Immature natural killer cell (primary cell): ENCODE measurements at regions not wholly inside any gene's neighbourhood (a gene's known extent, or its start where the extent isn't known, plus 50 kb on each side); places are given as distances from the start of the nearest gene placed in this dataset.

Experiments used
- DNase-seq, 3 donors: peaks; one replicate each; pipeline ENCODE4 v3.0.0; 2022; ENCODE audit warnings: mixed read lengths in 1 of 3
- H3K27ac Mint-ChIP-seq, 6 donors: one replicate each; pipeline ENCODE4 v1.8.0; 2020; ENCODE audit warnings: mixed read lengths in 6 of 6, mild to moderate bottlenecking in 5 of 6, inconsistent platforms in 4 of 6, moderate library complexity in 3 of 6
- H3K27me3 Mint-ChIP-seq, 3 donors: one replicate each; pipeline ENCODE4 v1.8.0; 2020 to 2021; ENCODE audit warnings: low read depth in 3 of 3, mild to moderate bottlenecking in 3 of 3, mixed read lengths in 3 of 3, moderate library complexity in 3 of 3, inconsistent platforms in 1 of 3
- H3K36me3 Mint-ChIP-seq, 3 donors: one replicate each; pipeline ENCODE4 v1.8.0; 2020; ENCODE audit warnings: mixed read lengths in 3 of 3, inconsistent platforms in 2 of 3, mild to moderate bottlenecking in 2 of 3
- H3K4me1 Mint-ChIP-seq, 2 donors: one replicate each; pipeline ENCODE4 v1.8.0; 2020; ENCODE audit warnings: inconsistent platforms in 2 of 2, mild to moderate bottlenecking in 2 of 2, mixed read lengths in 2 of 2, moderate library complexity in 1 of 2
- H3K4me3 Mint-ChIP-seq, 5 donors: one replicate each; pipeline ENCODE4 v1.8.0; 2020; ENCODE audit warnings: mild to moderate bottlenecking in 5 of 5, mixed read lengths in 5 of 5, inconsistent platforms in 3 of 5, moderate library complexity in 3 of 5
- H3K9me3 Mint-ChIP-seq, 6 donors: one replicate each; pipeline ENCODE4 v1.8.0; 2020; ENCODE audit warnings: mild to moderate bottlenecking in 6 of 6, mixed read lengths in 6 of 6, inconsistent platforms in 4 of 6, moderate library complexity in 3 of 6

GRCh38 chr3:107428051-107428858 lies 51.0 kb downstream of the CCDC54 start:
- H3K4me1 Mint-ChIP-seq, result peaks cover 19 to 32% of the 10 kb centered on the region in 2 donors
- H3K4me3 Mint-ChIP-seq, result no peak overlapping the region
- no peaks in the 10 kb centered on the region for H3K9me3 Mint-ChIP-seq
- H3K36me3 Mint-ChIP-seq, result no peaks in the 10 kb centered on the region
- no peak overlapping the region for H3K27ac Mint-ChIP-seq
- no peak for DNase-seq
- peaks cover 4 to 19% (median 16%) of the 10 kb centered on the region in 3 donors for H3K27me3 Mint-ChIP-seq

- Mint-ChIP-seq H3K27me3 (peaks cover 4 to 19% (median 15%) of the 10 kb centered on the region in 3 donors), H3K9me3 (no peaks in the 10 kb centered on the region), H3K36me3 (no peaks in the 10 kb centered on the region), H3K4me1 (peaks cover 19 to 32% of the 10 kb centered on the region in 2 donors), H3K4me3 (peak overlapping the region; percentile 80 to 91 (median 90)), H3K27ac (no peak overlapping the region)
- peak; percentile 46 to 53 (median 53) for DNase-seq
Measured at GRCh38 chr3:107429320-107430181, 52.3 kb downstream of the CCDC54 start.

GRCh38 chr3:107430214-107430995 lies 53.2 kb downstream of the CCDC54 start:
- Mint-ChIP-seq H3K27ac (peak overlapping the region in 3 of 6 donors; percentile 20 to 63 (median 22)), H3K36me3 (no peaks in the 10 kb centered on the region), H3K4me3 (peak overlapping the region; percentile 80 to 91 (median 90)), H3K4me1 (peaks cover 19 to 32% of the 10 kb centered on the region in 2 donors), H3K9me3 (no peaks in the 10 kb centered on the region), H3K27me3 (peaks cover 4 to 19% (median 15%) of the 10 kb centered on the region in 3 donors)
- no peak for DNase-seq

GRCh38 chr3:107430996-107431245 lies 53.7 kb downstream of the CCDC54 start:
- H3K27me3 Mint-ChIP-seq, result peaks cover 4 to 19% (median 15%) of the 10 kb centered on the region in 3 donors
- peaks cover 19 to 32% of the 10 kb centered on the region in 2 donors for H3K4me1 Mint-ChIP-seq
- H3K4me3 Mint-ChIP-seq, result peak overlapping the region; percentile 80 to 91 (median 90)
- H3K27ac Mint-ChIP-seq, result peak overlapping the region in 2 of 6 donors; percentile 20 to 63
- DNase-seq, result peak; percentile 15 to 33 (median 20)
- H3K36me3 Mint-ChIP-seq, result no peaks in the 10 kb centered on the region
- H3K9me3 Mint-ChIP-seq, result no peaks in the 10 kb centered on the region

- peak overlapping the region; percentile 83 to 94 (median 92) for H3K4me3 Mint-ChIP-seq
- H3K36me3 Mint-ChIP-seq, result no peaks in the 10 kb centered on the region
- H3K27ac Mint-ChIP-seq, result peak overlapping the region in 3 of 6 donors; percentile 31 to 81 (median 77)
- peaks cover 4 to 19% (median 15%) of the 10 kb centered on the region in 3 donors for H3K27me3 Mint-ChIP-seq
- peaks cover 19 to 32% of the 10 kb centered on the region in 2 donors for H3K4me1 Mint-ChIP-seq
- H3K9me3 Mint-ChIP-seq, result no peaks in the 10 kb centered on the region
- DNase-seq, result peak; percentile 32 to 44 (median 38)
Measured at GRCh38 chr3:107431246-107432012, 54.2 kb downstream of the CCDC54 start.

GRCh38 chr3:107432013-107432515 lies 54.8 kb downstream of the CCDC54 start:
- Mint-ChIP-seq H3K4me3 (peak overlapping the region; percentile 83 to 94 (median 92)), H3K9me3 (no peaks in the 10 kb centered on the region), H3K4me1 (peaks cover 19 to 32% of the 10 kb centered on the region in 2 donors), H3K27ac (peak overlapping the region in 3 of 6 donors; percentile 31 to 81 (median 77)), H3K27me3 (peaks cover 4 to 19% (median 15%) of the 10 kb centered on the region in 3 donors), H3K36me3 (no peaks in the 10 kb centered on the region)
- no peak for DNase-seq

- peaks cover 4 to 19% (median 15%) of the 10 kb centered on the region in 3 donors for H3K27me3 Mint-ChIP-seq
- peaks cover 19 to 32% of the 10 kb centered on the region in 2 donors for H3K4me1 Mint-ChIP-seq
- H3K27ac Mint-ChIP-seq, result no peak overlapping the region
- no peaks in the 10 kb centered on the region for H3K36me3 Mint-ChIP-seq
- H3K4me3 Mint-ChIP-seq, result peak overlapping the region; percentile 56 to 94 (median 83)
- no peaks in the 10 kb centered on the region for H3K9me3 Mint-ChIP-seq
- no peak for DNase-seq
Measured at GRCh38 chr3:107432646-107433045, 55.4 kb downstream of the CCDC54 start.

- no peaks in the 10 kb centered on the region for H3K36me3 Mint-ChIP-seq
- peaks cover 0 to 5% (median 2%) of the 10 kb centered on the region in 3 donors for H3K27me3 Mint-ChIP-seq
- H3K9me3 Mint-ChIP-seq, result no peaks in the 10 kb centered on the region
- no peak for DNase-seq
- H3K4me3 Mint-ChIP-seq, result no peak overlapping the region
- H3K27ac Mint-ChIP-seq, result no peak overlapping the region
- peaks cover 5 to 13% of the 10 kb centered on the region in 2 donors for H3K4me1 Mint-ChIP-seq
Measured at GRCh38 chr3:107436029-107436428, 58.8 kb downstream of the CCDC54 start.

- no peak for DNase-seq
- Mint-ChIP-seq H3K27ac (no peak overlapping the region), H3K9me3 (no peaks in the 10 kb centered on the region), H3K36me3 (no peaks in the 10 kb centered on the region), H3K4me3 (no peak overlapping the region), H3K27me3 (no peaks in the 10 kb centered on the region), H3K4me1 (no peaks in the 10 kb centered on the region)
Measured at GRCh38 chr3:107438671-107439070, 61.4 kb downstream of the CCDC54 start.

- no peaks in the 10 kb centered on the region for H3K9me3 Mint-ChIP-seq
- H3K27me3 Mint-ChIP-seq, result no peaks in the 10 kb centered on the region
- DNase-seq, result no peak
- H3K4me3 Mint-ChIP-seq, result no peak overlapping the region
- H3K4me1 Mint-ChIP-seq, result no peaks in the 10 kb centered on the region
- no peaks in the 10 kb centered on the region for H3K36me3 Mint-ChIP-seq
- no peak overlapping the region for H3K27ac Mint-ChIP-seq
Measured at GRCh38 chr3:107441617-107442016, 64.4 kb downstream of the CCDC54 start.

- Mint-ChIP-seq H3K9me3 (no peaks in the 10 kb centered on the region), H3K27me3 (peaks cover 0 to under 1% (median 0%) of the 10 kb centered on the region in 3 donors), H3K27ac (no peak overlapping the region), H3K4me1 (no peaks in the 10 kb centered on the region), H3K36me3 (no peaks in the 10 kb centered on the region), H3K4me3 (no peak overlapping the region)
- DNase-seq, result no peak
Measured at GRCh38 chr3:107443461-107443860, 66.2 kb downstream of the CCDC54 start.

- H3K36me3 Mint-ChIP-seq, result no peaks in the 10 kb centered on the region
- DNase-seq, result no peak
- no peak overlapping the region for H3K4me3 Mint-ChIP-seq
- no peaks in the 10 kb centered on the region for H3K4me1 Mint-ChIP-seq
- no peaks in the 10 kb centered on the region for H3K9me3 Mint-ChIP-seq
- H3K27ac Mint-ChIP-seq, result no peak overlapping the region
- H3K27me3 Mint-ChIP-seq, result peaks cover 0 to 2% (median 0%) of the 10 kb centered on the region in 3 donors
Measured at GRCh38 chr3:107446706-107447105, 69.5 kb downstream of the CCDC54 start.
